ENCODE measurements at regions not wholly inside any gene's neighbourhood (a gene's known extent, or its start where the extent isn't known, plus 50 kb on each side); places are given as distances from the start of the nearest gene placed in this dataset.

DNA sequence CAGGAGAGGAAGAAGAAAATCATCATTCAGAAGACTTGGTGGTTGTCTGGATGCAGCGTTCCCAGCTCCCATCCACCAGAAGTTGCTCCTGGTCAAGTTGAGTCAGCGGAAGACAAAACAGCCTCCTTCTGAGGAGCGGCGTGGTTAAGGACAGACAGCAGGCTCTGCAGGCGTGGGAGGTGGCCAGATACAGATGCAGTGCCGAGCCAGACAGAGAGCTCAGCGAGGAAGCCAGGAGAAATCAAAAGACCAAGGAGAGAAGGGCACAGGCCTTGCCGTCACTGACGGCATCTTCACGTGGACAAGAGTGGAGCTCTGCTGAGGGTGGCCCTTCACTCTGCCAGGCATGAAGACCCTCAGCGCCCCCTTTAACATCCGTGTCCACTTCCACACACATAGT, 158.5 kb downstream of the THBS2 start:
- no peaks in the 10 kb centered on the region for H3F3A ChIP-seq (ENCODE audit: insufficient read depth, low read depth)
- H3K36me3 ChIP-seq (ENCODE audit: low read depth): no peaks in the 10 kb centered on the region
- no peak overlapping the region for H3K27ac ChIP-seq
- no peaks in the 10 kb centered on the region for H3K4me1 ChIP-seq (replicated peaks; ENCODE audit: insufficient read depth)
- BruUV-seq (replicated peaks): no TSS peak
- H3K9me3 ChIP-seq (ENCODE audit: insufficient read depth, low read depth): no peaks in the 10 kb centered on the region
- H3K4me3 ChIP-seq: no peak overlapping the region
- ChIA-PET POLR2A (ENCODE audit: unreplicated experiment) (no interaction called here), CTCF (no interaction called here)
- H2AFZ ChIP-seq: no peak overlapping the region
- no peaks in the 10 kb centered on the region for H3K79me2 ChIP-seq (ENCODE audit: low read depth)
- intact Hi-C loops (cut with micrococcal nuclease; ENCODE audit: unreplicated experiment): no loop called here
- DNase-seq: no peak
- no peak for TF ChIP-seq EZH2 (IDR thresholded peaks at IDR 0.05; ENCODE audit: low read depth)
- TF ChIP-seq, protein P1, sequence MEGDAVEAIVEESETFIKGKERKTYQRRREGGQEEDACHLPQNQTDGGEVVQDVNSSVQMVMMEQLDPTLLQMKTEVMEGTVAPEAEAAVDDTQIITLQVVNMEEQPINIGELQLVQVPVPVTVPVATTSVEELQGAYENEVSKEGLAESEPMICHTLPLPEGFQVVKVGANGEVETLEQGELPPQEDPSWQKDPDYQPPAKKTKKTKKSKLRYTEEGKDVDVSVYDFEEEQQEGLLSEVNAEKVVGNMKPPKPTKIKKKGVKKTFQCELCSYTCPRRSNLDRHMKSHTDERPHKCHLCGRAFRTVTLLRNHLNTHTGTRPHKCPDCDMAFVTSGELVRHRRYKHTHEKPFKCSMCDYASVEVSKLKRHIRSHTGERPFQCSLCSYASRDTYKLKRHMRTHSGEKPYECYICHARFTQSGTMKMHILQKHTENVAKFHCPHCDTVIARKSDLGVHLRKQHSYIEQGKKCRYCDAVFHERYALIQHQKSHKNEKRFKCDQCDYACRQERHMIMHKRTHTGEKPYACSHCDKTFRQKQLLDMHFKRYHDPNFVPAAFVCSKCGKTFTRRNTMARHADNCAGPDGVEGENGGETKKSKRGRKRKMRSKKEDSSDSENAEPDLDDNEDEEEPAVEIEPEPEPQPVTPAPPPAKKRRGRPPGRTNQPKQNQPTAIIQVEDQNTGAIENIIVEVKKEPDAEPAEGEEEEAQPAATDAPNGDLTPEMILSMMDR (conservative IDR thresholded peaks at IDR 0.05): no peak
- H4K20me1 ChIP-seq (ENCODE audit: insufficient read depth): no peaks in the 10 kb centered on the region
- H3K4me2 ChIP-seq: no peak overlapping the region
- H3K27me3 ChIP-seq (ENCODE audit: insufficient read depth, low read depth): peaks cover 14% of the 10 kb centered on the region; the same call in 1 of the 2 replicates
- H3K9me2 ChIP-seq (ENCODE audit: insufficient read depth): no peaks in the 10 kb centered on the region

DNA sequence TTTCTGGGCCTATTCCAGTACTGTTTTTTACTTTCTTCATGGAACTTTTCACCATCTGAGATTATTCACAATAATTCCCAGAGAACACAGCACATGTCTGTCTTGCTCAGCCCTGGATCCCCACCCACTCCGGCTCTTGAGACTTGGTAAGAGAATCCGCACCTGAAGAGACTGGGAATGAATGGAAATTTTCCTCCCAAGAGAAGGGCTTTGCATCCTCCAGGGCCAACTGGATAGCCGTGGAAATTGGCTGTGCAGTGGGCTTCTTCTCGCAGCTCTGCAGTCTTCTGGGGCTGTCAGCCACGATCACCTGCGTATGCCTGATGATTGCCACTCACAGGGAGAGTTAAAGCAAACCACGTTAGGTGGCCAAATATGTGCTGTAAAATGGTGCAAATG, 159.1 kb downstream of the THBS2 start:
- Histone ChIP-seq H3K79me2 (ENCODE audit: low read depth) (no peaks in the 10 kb centered on the region), H4K20me1 (ENCODE audit: insufficient read depth) (no peaks in the 10 kb centered on the region), H3F3A (ENCODE audit: insufficient read depth, low read depth) (no peaks in the 10 kb centered on the region), H3K27ac (no peak overlapping the region), H3K4me2 (no peak overlapping the region), H3K36me3 (ENCODE audit: low read depth) (no peaks in the 10 kb centered on the region), H3K9me3 (ENCODE audit: insufficient read depth, low read depth) (no peaks in the 10 kb centered on the region), H3K4me1 (replicated peaks; ENCODE audit: insufficient read depth) (no peaks in the 10 kb centered on the region), H3K27me3 (ENCODE audit: insufficient read depth, low read depth) (peaks cover 14% of the 10 kb centered on the region; the same call in 1 of the 2 replicates), H3K4me3 (no peak overlapping the region), H2AFZ (no peak overlapping the region), H3K9me2 (ENCODE audit: insufficient read depth) (no peaks in the 10 kb centered on the region)
- ChIA-PET CTCF (no interaction called here), POLR2A (ENCODE audit: unreplicated experiment) (no interaction called here)
- BruUV-seq (replicated peaks): no TSS peak
- TF ChIP-seq EZH2 (IDR thresholded peaks at IDR 0.05; ENCODE audit: low read depth): no peak
- TF ChIP-seq, protein P1 (conservative IDR thresholded peaks at IDR 0.05): no peak
- no peak for DNase-seq
- intact Hi-C loops (cut with micrococcal nuclease; ENCODE audit: unreplicated experiment): no loop called here

DNA sequence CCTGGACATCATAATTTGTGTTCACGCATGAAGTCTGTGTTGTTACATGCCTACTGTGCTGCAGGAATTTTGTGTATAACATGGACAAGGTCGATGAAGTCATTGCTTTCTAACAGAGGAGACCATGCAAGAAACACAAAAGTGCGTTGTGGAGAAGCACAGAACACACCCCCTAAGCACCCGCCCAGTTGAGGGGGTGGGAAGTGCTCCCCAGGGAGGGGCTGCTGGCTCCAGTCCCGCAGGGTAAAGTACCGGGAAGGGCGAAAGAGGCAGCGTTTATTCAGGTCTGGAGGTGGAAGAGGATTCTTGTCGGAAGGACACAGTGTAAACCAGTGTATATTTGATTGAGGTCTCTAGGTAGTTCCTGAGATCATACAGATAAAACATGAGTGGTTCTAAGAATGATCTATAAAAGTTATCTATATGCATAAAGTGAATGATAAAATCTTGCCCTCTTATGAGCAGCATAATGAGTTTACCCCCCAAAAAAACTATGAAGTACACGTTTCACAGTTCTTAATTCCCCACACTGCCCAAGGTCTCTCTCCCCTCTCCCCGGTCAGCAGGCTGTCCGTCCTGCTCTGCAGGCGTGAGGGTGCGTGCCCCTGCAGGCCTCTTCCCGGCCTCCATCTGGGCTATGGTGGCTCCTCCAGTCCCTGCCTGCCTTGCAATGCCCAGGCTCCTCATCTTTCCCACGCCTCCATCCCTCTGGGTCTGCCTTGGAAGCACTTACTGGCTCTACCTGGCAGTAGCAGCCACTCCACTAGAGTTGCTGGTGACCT, 159.7 kb downstream of the THBS2 start:
- ChIA-PET POLR2A (ENCODE audit: unreplicated experiment) (no interaction called here), CTCF (no interaction called here)
- Histone ChIP-seq H4K20me1 (ENCODE audit: insufficient read depth) (no peaks in the 10 kb centered on the region), H3K4me1 (replicated peaks; ENCODE audit: insufficient read depth) (no peaks in the 10 kb centered on the region), H2AFZ (no peak overlapping the region), H3K4me2 (no peak overlapping the region), H3K36me3 (ENCODE audit: low read depth) (no peaks in the 10 kb centered on the region), H3K9me2 (ENCODE audit: insufficient read depth) (no peaks in the 10 kb centered on the region), H3F3A (ENCODE audit: insufficient read depth, low read depth) (no peaks in the 10 kb centered on the region), H3K27ac (no peak overlapping the region), H3K27me3 (ENCODE audit: insufficient read depth, low read depth) (peaks cover 14% of the 10 kb centered on the region; the same call in 1 of the 2 replicates), H3K79me2 (ENCODE audit: low read depth) (no peaks in the 10 kb centered on the region), H3K9me3 (ENCODE audit: insufficient read depth, low read depth) (no peaks in the 10 kb centered on the region), H3K4me3 (no peak overlapping the region)
- intact Hi-C loops (cut with micrococcal nuclease; ENCODE audit: unreplicated experiment): no loop called here
- DNase-seq: no peak
- TF ChIP-seq, protein P1 (conservative IDR thresholded peaks at IDR 0.05): no peak
- TF ChIP-seq EZH2 (IDR thresholded peaks at IDR 0.05; ENCODE audit: low read depth): no peak
- no TSS peak for BruUV-seq (replicated peaks)
